K562 (cell line): ENCODE measurements at regions not wholly inside any gene's neighbourhood (a gene's known extent, or its start where the extent isn't known, plus 50 kb on each side); places are given as distances from the start of the nearest gene placed in this dataset.

Experiments used
- ATAC-seq: fragments of 200-7000 bp; cut with Tn5 transposase; 3 replicates; pipeline ENCODE4 v1.9.1; 2020; ENCODE audit warnings: moderate library complexity
- BruUV-seq: library from RNA; stranded (reverse); fragments of 400-500 nt; replicated peaks from 2 replicates; lab custom pipeline; 2021; lab: Mats Ljungman, UMichigan
- CTCF ChIA-PET: fragments of 300-600 bp; formaldehyde crosslinking; extraction: SDS; loops from one replicate; lab custom pipeline; 2021; ENCODE audit warnings: low intra/inter-chr PET ratio; lab: Yijun Ruan, JAX
- POLR2A ChIA-PET: fragments of 300-600, 350-650 bp; sonication (Branson Sonifier 250); formaldehyde crosslinking; extraction: SDS; loops from one replicate; lab custom pipeline; 2021; ENCODE audit warnings: antibody characterized with exemption, inconsistent platforms; lab: Yijun Ruan, JAX
- DNase-seq, 4 experiments: peaks; one replicate each; pipeline versions ENCODE4 v3.0.0 to v3.0.0-alpha.2; 2011 to 2018; ENCODE audit warnings: low spot score in 3 of 4, mixed read lengths in 3 of 4; ENCODE audit errors: extremely low read depth in 1 of 4
- FAIRE-seq: peaks from 2 replicates; lab custom pipeline; 2011; peaks lifted over from hg19 to GRCh38; lab: Jason Lieb, UNC
- H2AFZ ChIP-seq: 2 replicates; pipeline ENCODE4 v1.6.0; 2011; ENCODE audit warnings: low read depth, low read length, control low read depth, inconsistent platforms
- H3K27ac ChIP-seq: fragments of 200-600 bp; 3 replicates; pipeline ENCODE4 v1.8.0; 2011; ENCODE audit warnings: low read depth, mild to moderate bottlenecking, control low read depth, inconsistent platforms, low read length, moderate library complexity, mixed read lengths; ENCODE audit errors: extremely low read depth
- H3K27me3 ChIP-seq, 2 experiments: fragments of 300-600 bp in 1 of 2; 2 replicates in 1 of 2; 3 replicates in 1 of 2; pipeline versions ENCODE4 v1.6.0 to v1.8.0; 2011; ENCODE audit warnings: inconsistent platforms in 2 of 2, low read length in 2 of 2, mild to moderate bottlenecking in 1 of 2, mixed read lengths in 1 of 2, moderate library complexity in 1 of 2; ENCODE audit not compliant: control insufficient read depth in 2 of 2, insufficient read depth in 2 of 2
- H3K36me3 ChIP-seq: fragments of 300-600 bp; 3 replicates; pipeline ENCODE4 v1.8.0; 2011; ENCODE audit warnings: mild to moderate bottlenecking, low read length, inconsistent platforms; ENCODE audit not compliant: control insufficient read depth, insufficient read depth
- H3K4me1 ChIP-seq, 2 experiments: fragments of 200-600 bp in 1 of 2; replicated peaks in 1 of 2; 2 replicates in 1 of 2; 3 replicates in 1 of 2; pipeline versions ENCODE4 v1.5.1 to v1.8.0; 2011; ENCODE audit warnings: inconsistent platforms in 2 of 2, low read length in 2 of 2, mild to moderate bottlenecking in 1 of 2, mixed read lengths in 1 of 2, moderate library complexity in 1 of 2; ENCODE audit not compliant: control insufficient read depth in 2 of 2, insufficient read depth in 2 of 2
- H3K4me2 ChIP-seq: 2 replicates; pipeline ENCODE4 v1.6.1; 2011; ENCODE audit warnings: low read length, control low read depth, inconsistent platforms, mixed read lengths; ENCODE audit not compliant: insufficient read depth
- H3K4me3 ChIP-seq: fragments of 200-600 bp; sonication (generic), shearing (Covaris generic); 2 replicates; pipeline ENCODE4 v1.5.1; 2016; ENCODE audit warnings: control low read depth, inconsistent platforms
- H3K79me2 ChIP-seq: fragments of 200-600 bp; 3 replicates; pipeline ENCODE4 v1.8.0; 2011; ENCODE audit warnings: low read length, inconsistent platforms; ENCODE audit not compliant: control insufficient read depth, insufficient read depth
- H3K9ac ChIP-seq, 2 experiments: 2 replicates each; pipeline versions ENCODE4 v1.6.0 to v1.6.1; 2011; ENCODE audit warnings: low read depth in 2 of 2, low read length in 2 of 2, control low read depth in 1 of 2, inconsistent platforms in 1 of 2, mild to moderate bottlenecking in 1 of 2, mixed read lengths in 1 of 2; ENCODE audit not compliant: insufficient read depth in 1 of 2
- H3K9me1 ChIP-seq: one replicate; pipeline ENCODE4 v1.6.0; 2011; ENCODE audit warnings: inconsistent platforms, mild to moderate bottlenecking, low read length, moderate library complexity; ENCODE audit not compliant: control insufficient read depth, insufficient read depth
- H3K9me3 ChIP-seq: replicated peaks from 2 replicates; pipeline ENCODE4 v1.5.1; 2011; ENCODE audit warnings: low read depth, low read length, inconsistent platforms; ENCODE audit not compliant: control insufficient read depth, insufficient read depth
- H4K20me1 ChIP-seq: replicated peaks from 2 replicates; pipeline ENCODE4 v1.6.1; 2011; ENCODE audit warnings: low read length, inconsistent platforms, mixed read lengths; ENCODE audit not compliant: control insufficient read depth, insufficient read depth
- CEBPB ChIP-seq: fragments of 450-650 bp; IDR thresholded peaks from 2 replicates; pipeline ENCODE4 v1.6.1; 2016; ENCODE audit warnings: missing genetic modification characterization, missing compliant biosample characterization
- E2F3 ChIP-seq: fragments of 250-450 bp; sonication (Bioruptor Pico); IDR thresholded peaks from 2 replicates; pipeline ENCODE4 v1.4.0; 2020; ENCODE audit warnings: mild to moderate bottlenecking
- FUS ChIP-seq: fragments of 200-400 bp; formaldehyde crosslinking; optimal IDR thresholded peaks from 2 replicates; pipeline ENCODE3; 2017; ENCODE audit warnings: low read depth, low read length
- HNRNPK ChIP-seq: fragments of 200-400 bp; formaldehyde crosslinking; IDR thresholded peaks from one replicate; pipeline ENCODE4 v1.6.1; 2018; ENCODE audit warnings: mild to moderate bottlenecking, low read depth, low read length; ENCODE audit not compliant: poor library complexity, severe bottlenecking
- JUN ChIP-seq, 2 experiments: sonication (generic) in 1 of 2; formaldehyde crosslinking in 1 of 2; IDR thresholded peaks; 2 replicates each; pipeline versions ENCODE4 v1.6.1 to v1.8.0; 2012 to 2022; ENCODE audit warnings: borderline replicate concordance in 2 of 2, mild to moderate bottlenecking in 2 of 2, improper control_type of control experiment in 1 of 2, low read depth in 1 of 2, low read length in 1 of 2, missing genetic modification reagents in 1 of 2
- MAZ ChIP-seq, 2 experiments: fragments of 450-650 bp in 1 of 2; sonication (generic) in 1 of 2; formaldehyde crosslinking; IDR thresholded peaks in 1 of 2; conservative IDR thresholded peaks in 1 of 2; 2 replicates each; pipeline versions ENCODE4 v1.4.0 to v1.5.0; 2020; ENCODE audit warnings: mild to moderate bottlenecking in 1 of 2, missing genetic modification reagents in 1 of 2
- NCOA2 ChIP-seq, 2 experiments: fragments of 450-650 bp; IDR thresholded peaks; 2 replicates each; pipeline ENCODE4 v1.6.1; 2018; ENCODE audit warnings: mild to moderate bottlenecking in 2 of 2, moderate library complexity in 1 of 2; ENCODE audit not compliant: partially characterized antibody in 2 of 2
- SMAD4 ChIP-seq: fragments of 250-450 bp; sonication (Bioruptor Pico); conservative IDR thresholded peaks from 2 replicates; pipeline ENCODE4 v1.8.0; 2021; ENCODE audit warnings: inconsistent platforms, mild to moderate bottlenecking, moderate library complexity
- XRCC4 ChIP-seq: IDR thresholded peaks from one replicate; pipeline ENCODE4 v1.6.1; 2011; ENCODE audit not compliant: insufficient read depth, insufficient read length; ENCODE audit errors: extremely low read depth
- WGBS: fragments of 100-300 bp; shearing (Covaris generic); methylation state at CpG from one replicate; pipeline ENCODE4 v1.1.6; 2016; ENCODE audit warnings: low coverage, mixed read lengths; ENCODE audit not compliant: insufficient coverage; ENCODE audit errors: missing lambda C conversion rate; 5-methylcytosine and 5-hydroxymethylcytosine counted together
- in situ Hi-C: fragments of 300-500 bp; cut with MboI; formaldehyde crosslinking; loops from 4 replicates; pipeline ENCODE4 v1.15.0; 2018; ENCODE audit warnings: inconsistent platforms, mixed read lengths
- intact Hi-C: fragments of 100-400 bp; cut with micrococcal nuclease; formaldehyde crosslinking; loops from 2 replicates; pipeline ENCODE4 v1.14.2; 2022
- TF ChIP-seq, protein P1 (sequence below): fragments of 250-450 bp; sonication (Bioruptor Pico); IDR thresholded peaks from 2 replicates; pipeline ENCODE4 v1.5.0; 2020; ENCODE audit warnings: mild to moderate bottlenecking

DNA sequence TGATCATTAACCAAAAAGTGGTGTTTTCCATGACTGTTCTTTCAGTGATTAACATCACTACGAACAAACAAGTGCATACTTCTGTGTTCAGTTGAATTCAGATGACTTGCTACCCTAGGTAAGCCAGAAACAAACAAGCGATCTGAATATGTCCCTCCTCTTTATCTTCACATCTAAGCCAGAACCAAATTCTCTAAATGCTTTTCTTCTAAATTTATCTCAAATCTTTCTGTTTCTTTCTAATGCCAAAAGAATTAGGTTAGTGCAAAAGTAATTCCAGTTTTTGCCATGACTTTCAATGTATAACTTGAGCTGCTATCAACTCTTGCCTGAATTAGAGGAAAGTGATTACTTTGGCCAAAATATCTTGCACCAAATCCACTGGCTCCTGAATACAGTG, 481.2 kb downstream of the COL11A1 start:
- BruUV-seq = no TSS peak
- FAIRE-seq (no peak), ATAC-seq (no peak), DNase-seq (no peak)
- H3K9ac ChIP-seq = no peak overlapping the region
- H3K4me1 ChIP-seq = no peaks in the 10 kb centered on the region
- H3K27ac ChIP-seq = no peak overlapping the region
- 0% methylated on average over 2 of the region's 2 CpGs for WGBS
- in situ Hi-C loops (no loop called here), intact Hi-C loops (no loop called here)
- H2AFZ ChIP-seq = no peak overlapping the region
- H3K79me2 ChIP-seq = no peaks in the 10 kb centered on the region
- no peak overlapping the region for H3K4me3 ChIP-seq
- H3K9me1 ChIP-seq = no peaks in the 10 kb centered on the region
- H3K9me3 ChIP-seq = no peaks in the 10 kb centered on the region
- H4K20me1 ChIP-seq = no peaks in the 10 kb centered on the region
- POLR2A ChIA-PET = no interaction called here
- no peaks in the 10 kb centered on the region for H3K36me3 ChIP-seq
- CTCF ChIA-PET = no interaction called here
- no peaks in the 10 kb centered on the region for H3K27me3 ChIP-seq
- H3K4me2 ChIP-seq = no peak overlapping the region
- TF ChIP-seq, protein P1, sequence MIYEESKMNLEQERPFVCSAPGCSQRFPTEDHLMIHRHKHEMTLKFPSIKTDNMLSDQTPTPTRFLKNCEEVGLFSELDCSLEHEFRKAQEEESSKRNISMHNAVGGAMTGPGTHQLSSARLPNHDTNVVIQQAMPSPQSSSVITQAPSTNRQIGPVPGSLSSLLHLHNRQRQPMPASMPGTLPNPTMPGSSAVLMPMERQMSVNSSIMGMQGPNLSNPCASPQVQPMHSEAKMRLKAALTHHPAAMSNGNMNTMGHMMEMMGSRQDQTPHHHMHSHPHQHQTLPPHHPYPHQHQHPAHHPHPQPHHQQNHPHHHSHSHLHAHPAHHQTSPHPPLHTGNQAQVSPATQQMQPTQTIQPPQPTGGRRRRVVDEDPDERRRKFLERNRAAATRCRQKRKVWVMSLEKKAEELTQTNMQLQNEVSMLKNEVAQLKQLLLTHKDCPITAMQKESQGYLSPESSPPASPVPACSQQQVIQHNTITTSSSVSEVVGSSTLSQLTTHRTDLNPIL (CRISPR knock-in tag) = no peak
- no peak for TF ChIP-seq SMAD4
- TF ChIP-seq MAZ (CRISPR knock-in tag; conservative IDR thresholded peaks at IDR 0.05 in 1 of 2, IDR thresholded peaks at IDR 0.05 in 1 of 2) = no peak
- TF ChIP-seq NCOA2 (IDR thresholded peaks at IDR 0.05; ENCODE audit: partially characterized antibody in 2 of 2) = no peak
- TF ChIP-seq JUN (IDR thresholded peaks at IDR 0.05; ENCODE audit: borderline replicate concordance, low read depth, low read length) = no peak
- no peak for TF ChIP-seq JUN (CRISPR knock-in tag; IDR thresholded peaks at IDR 0.05; ENCODE audit: borderline replicate concordance)
- no peak for TF ChIP-seq CEBPB (tag)
- TF ChIP-seq HNRNPK = no peak
- TF ChIP-seq XRCC4 = no peak
- TF ChIP-seq E2F3 (CRISPR knock-in tag) = no peak
- TF ChIP-seq FUS = no peak
- TF ChIP-seq, all 486 proteins: peak for 0
